Pancreas (tissue), 10 donors: ENCODE measurements at regions not wholly inside any gene's neighbourhood (a gene's known extent, or its start where the extent isn't known, plus 50 kb on each side); places are given as distances from the start of the nearest gene placed in this dataset.

ENCODE experiments used
- ATAC-seq, 4 donors: fragments of 200-7000 bp; cut with Tn5 transposase; one replicate each; pipeline versions ENCODE4 v1.8.0 to v1.9.1; 2020; ENCODE audit warnings: mild to moderate bottlenecking in 4 of 4, moderate library complexity in 4 of 4
- DNase-seq, 6 donors: peaks; one replicate each; pipeline ENCODE4 v3.0.0-alpha.2; 2020
- FAIRE-seq: peaks from 2 replicates; lab custom pipeline; 2012; peaks lifted over from hg19 to GRCh38; lab: Jason Lieb, UNC
- H3K27ac ChIP-seq, 4 donors: fragments of 200-600 bp; sonication (generic); 1 replicate in 3 of 4; 2 replicates in 1 of 4; pipeline versions ENCODE4 v1.5.0 to v1.8.0; 2020
- H3K27me3 ChIP-seq, 4 donors: fragments of 200-600 bp; one replicate each; pipeline ENCODE4 v1.8.0; 2021
- H3K36me3 ChIP-seq, 3 donors: fragments of 200-600 bp; sonication (generic) in 1 of 3; one replicate each; pipeline versions ENCODE4 v1.5.0 to v1.8.0; 2020 to 2021
- H3K4me1 ChIP-seq, 3 donors: fragments of 200-600 bp; one replicate each; pipeline ENCODE4 v1.8.0; 2021
- H3K4me3 ChIP-seq, 4 donors: fragments of 200-600 bp; sonication (generic) in 2 of 4; one replicate each; pipeline versions ENCODE4 v1.5.0 to v1.8.0; 2020 to 2021
- H3K9me3 ChIP-seq, 4 donors: fragments of 200-600 bp; one replicate each; pipeline ENCODE4 v1.8.0; 2021
- WGBS, 2 donors: extraction: QIAGEN DNeasy Blood & Tissue Kit; methylation state at CpG; one replicate each; pipeline ENCODE4 v1.1.7; 2013; 5-methylcytosine and 5-hydroxymethylcytosine counted together
- intact Hi-C, 3 donors: fragments of 100-400 bp; cut with DNase I; formaldehyde crosslinking; loops; one replicate each; pipeline versions ENCODE4 v1.11.1 to v1.14.2; 2022
- TF ChIP-seq, protein P1 (sequence below), 4 donors: fragments of 200-600 bp; sonication (generic) in 3 of 4; IDR thresholded peaks; one replicate each; pipeline versions ENCODE4 v1.5.0 to v1.8.0; 2021; ENCODE audit warnings: antibody characterized with exemption in 4 of 4
- donor health status: healthy with polysubstance abuse.
- donor health status: DM: no; HTN: no; CAD: no; lungs with moderate emphysema.
- donor health status: DM: no; HTN: no; CAD: no.
- donor health status: control.
- donor health status: control.
- donor health status: Bipolar disorder and iron deficiency.
- donor health status: DM: yes; HTN: yes; CAD: no.
- donor health status: DM: no; HTN: no; CAD: no.
- donor health status: DM: no; HTN: no; CAD: no.
- donor health status: DM: yes; HTN: yes; CAD: no.

DNA sequence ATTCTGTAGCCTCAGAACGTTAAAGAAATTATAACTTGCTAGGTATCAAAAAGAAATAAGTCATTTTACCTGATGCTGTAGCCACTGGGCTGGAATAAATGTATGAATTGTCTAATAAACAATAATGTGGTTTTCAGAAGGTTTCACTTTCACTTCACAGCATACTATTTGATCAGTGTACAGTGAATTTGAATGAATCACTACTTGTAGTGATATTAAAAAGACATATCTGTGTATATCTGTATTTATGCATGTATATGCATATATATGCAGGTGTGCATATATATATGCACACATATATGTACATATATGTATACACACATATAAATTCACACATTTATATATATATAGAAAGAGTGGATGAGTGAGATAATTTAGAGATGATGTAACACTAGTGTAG is 440.0 kb upstream of the PCDH10 start:
- no peak for FAIRE-seq
- no peaks in the 10 kb centered on the region for H3K9me3 ChIP-seq
- DNase-seq, result no peak
- no peak overlapping the region for H3K27ac ChIP-seq
- H3K27me3 ChIP-seq, result no peaks in the 10 kb centered on the region
- 36 to 49% methylated on average over 1 of the region's 1 CpG for WGBS, 2 donors
- no peak overlapping the region for H3K4me3 ChIP-seq
- H3K4me1 ChIP-seq, result peaks cover 0 to 3% (median 0%) of the 10 kb centered on the region in 3 donors
- intact Hi-C loops, result no loop called here
- TF ChIP-seq, protein P1, sequence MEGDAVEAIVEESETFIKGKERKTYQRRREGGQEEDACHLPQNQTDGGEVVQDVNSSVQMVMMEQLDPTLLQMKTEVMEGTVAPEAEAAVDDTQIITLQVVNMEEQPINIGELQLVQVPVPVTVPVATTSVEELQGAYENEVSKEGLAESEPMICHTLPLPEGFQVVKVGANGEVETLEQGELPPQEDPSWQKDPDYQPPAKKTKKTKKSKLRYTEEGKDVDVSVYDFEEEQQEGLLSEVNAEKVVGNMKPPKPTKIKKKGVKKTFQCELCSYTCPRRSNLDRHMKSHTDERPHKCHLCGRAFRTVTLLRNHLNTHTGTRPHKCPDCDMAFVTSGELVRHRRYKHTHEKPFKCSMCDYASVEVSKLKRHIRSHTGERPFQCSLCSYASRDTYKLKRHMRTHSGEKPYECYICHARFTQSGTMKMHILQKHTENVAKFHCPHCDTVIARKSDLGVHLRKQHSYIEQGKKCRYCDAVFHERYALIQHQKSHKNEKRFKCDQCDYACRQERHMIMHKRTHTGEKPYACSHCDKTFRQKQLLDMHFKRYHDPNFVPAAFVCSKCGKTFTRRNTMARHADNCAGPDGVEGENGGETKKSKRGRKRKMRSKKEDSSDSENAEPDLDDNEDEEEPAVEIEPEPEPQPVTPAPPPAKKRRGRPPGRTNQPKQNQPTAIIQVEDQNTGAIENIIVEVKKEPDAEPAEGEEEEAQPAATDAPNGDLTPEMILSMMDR (IDR thresholded peaks at IDR 0.05), result no peak
- no peak for ATAC-seq
- H3K36me3 ChIP-seq, result no peaks in the 10 kb centered on the region

DNA sequence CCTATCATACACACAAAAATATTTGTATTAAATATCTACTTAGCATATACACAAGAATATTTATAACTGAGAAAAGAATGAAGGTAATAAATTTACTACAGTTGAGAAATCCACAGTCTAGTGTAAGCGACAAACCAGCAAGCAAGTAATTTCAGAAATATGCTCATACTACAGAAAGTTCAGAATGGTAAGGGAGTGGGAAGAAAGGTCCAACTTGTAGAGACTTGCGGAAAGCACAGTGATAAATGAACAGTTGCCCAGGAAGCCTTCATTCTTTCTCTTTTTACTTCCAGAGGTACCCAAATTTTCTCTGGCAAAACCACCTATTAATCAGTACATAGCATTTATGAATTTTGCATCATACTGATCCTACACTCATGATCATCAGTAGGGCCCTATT is 438.1 kb upstream of the PCDH10 start:
- TF ChIP-seq, protein P1 (IDR thresholded peaks at IDR 0.05), result no peak
- no peaks in the 10 kb centered on the region for H3K36me3 ChIP-seq
- WGBS, 2 donors, result 90 to 96% methylated on average over 2 of the region's 2 CpGs
- no peak for FAIRE-seq
- no peak for ATAC-seq
- H3K4me3 ChIP-seq, result no peak overlapping the region
- no peaks in the 10 kb centered on the region for H3K27me3 ChIP-seq
- peaks cover 0 to 3% (median 0%) of the 10 kb centered on the region in 3 donors for H3K4me1 ChIP-seq
- DNase-seq, result no peak
- intact Hi-C loops, result no loop called here
- H3K27ac ChIP-seq, result no peak overlapping the region
- H3K9me3 ChIP-seq, result no peaks in the 10 kb centered on the region

DNA sequence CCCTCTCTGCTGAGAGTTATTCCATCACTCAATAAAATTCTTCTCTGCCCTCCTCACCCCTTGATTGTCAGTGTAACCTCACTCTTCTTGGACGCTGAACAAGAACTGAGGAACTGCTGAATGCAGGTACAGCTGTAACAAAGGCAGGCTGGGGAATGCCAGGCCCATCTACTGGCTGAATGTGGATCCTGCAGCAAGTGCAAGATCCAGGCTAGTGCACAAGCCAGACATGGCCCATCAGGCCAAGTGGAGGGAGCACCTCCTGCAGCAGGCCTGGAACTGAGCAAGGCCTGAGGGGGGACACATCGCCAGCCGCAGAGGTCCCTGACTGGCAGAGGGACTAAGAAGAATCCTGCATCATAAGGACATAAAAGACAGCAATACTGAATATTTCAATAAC is 411.8 kb upstream of the PCDH10 start:
- DNase-seq (peak in 1 of 6 donors; percentile 15), ATAC-seq (no peak), FAIRE-seq (no peak)
- no peaks in the 10 kb centered on the region for H3K27me3 ChIP-seq
- no peaks in the 10 kb centered on the region for H3K9me3 ChIP-seq
- WGBS, 2 donors, result 73 to 77% methylated on average over 3 of the region's 3 CpGs
- TF ChIP-seq, protein P1 (IDR thresholded peaks at IDR 0.05), result no peak
- H3K27ac ChIP-seq, result no peak overlapping the region
- intact Hi-C loops, result no loop called here
- H3K4me3 ChIP-seq, result no peak overlapping the region
- no peaks in the 10 kb centered on the region for H3K36me3 ChIP-seq
- no peaks in the 10 kb centered on the region for H3K4me1 ChIP-seq

DNA sequence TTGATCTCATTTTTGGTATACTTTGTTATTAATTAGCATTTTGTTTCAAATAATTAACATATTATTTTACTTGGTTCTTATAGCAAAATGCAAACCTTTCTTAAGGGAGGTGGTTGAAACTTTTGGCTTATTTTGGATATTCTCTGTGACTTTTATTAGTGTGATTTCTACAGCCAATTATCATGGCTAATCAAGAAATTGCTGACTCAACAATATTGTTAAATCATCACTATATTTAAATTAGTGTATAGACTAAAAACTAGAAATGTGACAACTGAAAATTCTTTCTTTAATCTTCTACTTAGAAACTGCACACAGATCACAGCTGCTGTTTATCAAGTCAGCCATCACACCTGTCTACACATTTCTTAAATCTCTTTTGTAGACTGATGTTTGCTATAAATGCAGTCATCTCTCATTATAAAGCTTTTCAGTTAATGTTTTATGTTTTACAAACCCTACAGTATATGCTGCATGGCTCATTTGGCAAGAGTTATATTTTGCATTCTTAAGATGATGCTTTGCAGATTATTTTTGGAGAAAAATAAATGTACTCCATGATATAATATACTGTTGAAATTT is 389.8 kb upstream of the PCDH10 start:
- Histone ChIP-seq H3K36me3 (no peaks in the 10 kb centered on the region), H3K4me3 (no peak overlapping the region), H3K9me3 (no peaks in the 10 kb centered on the region), H3K27me3 (no peaks in the 10 kb centered on the region), H3K4me1 (no peaks in the 10 kb centered on the region), H3K27ac (no peak overlapping the region)
- intact Hi-C loops, result no loop called here
- FAIRE-seq (no peak), ATAC-seq (no peak), DNase-seq (no peak)
- TF ChIP-seq, protein P1 (IDR thresholded peaks at IDR 0.05), result no peak

DNA sequence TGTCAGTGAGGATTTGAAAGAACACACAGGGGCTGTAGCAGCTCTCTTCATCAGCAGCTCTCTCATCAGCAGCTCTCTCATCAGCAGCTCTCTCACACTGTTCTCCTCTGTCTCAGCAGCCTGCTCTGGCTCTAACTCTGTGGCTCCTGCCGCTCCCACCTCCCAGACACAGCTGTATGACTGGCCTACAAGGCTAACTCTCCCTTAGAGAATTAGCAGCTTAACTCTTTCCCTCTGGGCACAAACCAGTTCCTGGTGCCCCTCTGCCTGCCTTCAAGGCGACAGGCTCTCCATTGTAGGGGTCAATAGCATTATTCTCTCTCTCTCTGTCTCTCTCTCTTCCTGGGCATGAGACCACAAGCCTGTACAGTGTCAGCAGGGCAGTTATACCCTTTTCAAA is 385.6 kb upstream of the PCDH10 start:
- intact Hi-C loops, result no loop called here
- ATAC-seq, result no peak

More for the DNA sequence above, 385.6 kb upstream of the PCDH10 start:
- Histone ChIP-seq H3K27me3 (no peaks in the 10 kb centered on the region), H3K27ac (no peak overlapping the region), H3K4me3 (no peak overlapping the region), H3K9me3 (no peaks in the 10 kb centered on the region), H3K4me1 (no peaks in the 10 kb centered on the region), H3K36me3 (no peaks in the 10 kb centered on the region)
- FAIRE-seq (no peak), DNase-seq (no peak)
- TF ChIP-seq, protein P1 (IDR thresholded peaks at IDR 0.05), result no peak
- WGBS, 2 donors, result 47 to 58% methylated on average over 2 of the region's 2 CpGs
